Common myeloid progenitor, CD34-positive (primary cell): ENCODE measurements at regions not wholly inside any gene's neighbourhood (a gene's known extent, or its start where the extent isn't known, plus 50 kb on each side); places are given as distances from the start of the nearest gene placed in this dataset.
"Not testable (repeated sequence)": the region's sequence is repeated elsewhere in the genome, so short reads cannot be mapped to it uniquely, and the experiment has no call there.

ENCODE experiments used
- CTCF ChIA-PET: fragments of 350-600 bp; sonication (Branson Sonifier 250); formaldehyde crosslinking; loops from one replicate; lab custom pipeline; 2021; ENCODE audit warnings: antibody characterized with exemption; lab: Charles Lee
- POLR2A ChIA-PET: fragments of 350-600 bp; sonication (Branson Sonifier 250); formaldehyde crosslinking; loops from one replicate; lab custom pipeline; 2021; ENCODE audit warnings: antibody characterized with exemption; lab: Charles Lee
- DNase-seq, 3 donors: peaks; one replicate each; pipeline versions ENCODE4 v3.0.0 to v3.0.0-alpha.2; 2013
- H3K27ac ChIP-seq, 2 experiments: 1 replicate in 1 of 2; 2 replicates in 1 of 2; pipeline ENCODE4 v1.7.0; 2013; ENCODE audit warnings: inconsistent platforms in 2 of 2, low read length in 2 of 2, mild to moderate bottlenecking in 2 of 2, low read depth in 1 of 2, moderate library complexity in 1 of 2; ENCODE audit not compliant: severe bottlenecking in 2 of 2, insufficient read depth in 1 of 2, poor library complexity in 1 of 2
- H3K27me3 ChIP-seq, 5 experiments: replicated peaks in 2 of 5; 1 replicate in 3 of 5; 2 replicates in 2 of 5; pipeline versions ENCODE4 v1.6.1 to v1.7.0; 2013; ENCODE audit warnings: low read length in 4 of 5, mild to moderate bottlenecking in 2 of 5, moderate library complexity in 2 of 5, inconsistent platforms in 1 of 5; ENCODE audit not compliant: insufficient read depth in 5 of 5, control insufficient read depth in 4 of 5
- H3K36me3 ChIP-seq, 4 experiments: 1 replicate in 2 of 4; 2 replicates in 2 of 4; pipeline versions ENCODE4 v1.6.1 to v1.7.0; 2013; ENCODE audit warnings: low read length in 3 of 4, control low read depth in 1 of 4, mild to moderate bottlenecking in 1 of 4; ENCODE audit not compliant: control insufficient read depth in 4 of 4, insufficient read depth in 4 of 4
- H3K4me1 ChIP-seq, 4 experiments: 1 replicate in 3 of 4; 2 replicates in 1 of 4; pipeline versions ENCODE4 v1.6.1 to v1.7.1; 2013; ENCODE audit warnings: low read length in 3 of 4, mild to moderate bottlenecking in 3 of 4, control low read depth in 1 of 4, inconsistent platforms in 1 of 4, moderate library complexity in 1 of 4; ENCODE audit not compliant: control insufficient read depth in 4 of 4, insufficient read depth in 4 of 4; ENCODE audit errors: control extremely low read depth in 1 of 4
- H3K4me3 ChIP-seq, 7 experiments: 1 replicate in 4 of 7; 2 replicates in 3 of 7; pipeline versions ENCODE4 v1.5.1 to v1.7.0; 2013; ENCODE audit warnings: mild to moderate bottlenecking in 7 of 7, low read length in 6 of 7, moderate library complexity in 6 of 7, inconsistent platforms in 2 of 7, low read depth in 2 of 7, control low read depth in 1 of 7; ENCODE audit not compliant: insufficient read depth in 4 of 7, control insufficient read depth in 1 of 7; ENCODE audit errors: extremely low read depth in 1 of 7
- H3K9me3 ChIP-seq, 5 experiments: 1 replicate in 4 of 5; 2 replicates in 1 of 5; pipeline versions ENCODE4 v1.6.1 to v1.7.1; 2013; ENCODE audit warnings: low read length in 4 of 5, mild to moderate bottlenecking in 2 of 5, inconsistent platforms in 1 of 5, low read depth in 1 of 5, moderate library complexity in 1 of 5; ENCODE audit not compliant: control insufficient read depth in 4 of 5, insufficient read depth in 2 of 5; ENCODE audit errors: control extremely low read depth in 1 of 5
- WGBS: methylation state at CpG from one replicate; pipeline ENCODE4 v1.1.5; 2013; ENCODE audit not compliant: insufficient coverage; 5-methylcytosine and 5-hydroxymethylcytosine counted together

DNA sequence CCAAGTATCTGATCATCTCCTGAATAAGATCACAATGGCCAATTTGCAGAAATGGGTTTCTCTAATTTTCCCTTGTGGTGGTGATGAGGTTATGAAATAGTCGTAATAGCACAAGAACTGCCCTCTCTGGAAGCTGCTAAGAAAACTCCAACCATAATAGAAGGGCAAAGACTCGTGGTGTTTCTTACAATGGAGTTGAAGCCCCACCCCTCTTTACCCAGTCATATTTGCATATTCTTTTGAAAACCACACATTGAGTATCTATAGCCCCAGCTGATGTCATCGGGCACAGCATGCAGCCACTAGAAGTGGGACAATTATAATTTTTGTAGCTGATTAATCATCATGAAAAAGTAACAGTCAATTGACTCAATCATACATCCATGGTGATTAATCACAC lies 452.1 kb upstream of the POU3F2 start:
- H3K36me3 ChIP-seq = no peaks in the 10 kb centered on the region
- no CpG with 5 or more reads among the region's 3 CpGs for WGBS
- no peak overlapping the region for H3K27ac ChIP-seq
- no peaks in the 10 kb centered on the region for H3K27me3 ChIP-seq
- H3K9me3 ChIP-seq = no peaks in the 10 kb centered on the region
- ChIA-PET POLR2A (no interaction called here), CTCF (no interaction called here)
- DNase-seq = no peak
- no peaks in the 10 kb centered on the region for H3K4me1 ChIP-seq
- H3K4me3 ChIP-seq = no peak overlapping the region

DNA sequence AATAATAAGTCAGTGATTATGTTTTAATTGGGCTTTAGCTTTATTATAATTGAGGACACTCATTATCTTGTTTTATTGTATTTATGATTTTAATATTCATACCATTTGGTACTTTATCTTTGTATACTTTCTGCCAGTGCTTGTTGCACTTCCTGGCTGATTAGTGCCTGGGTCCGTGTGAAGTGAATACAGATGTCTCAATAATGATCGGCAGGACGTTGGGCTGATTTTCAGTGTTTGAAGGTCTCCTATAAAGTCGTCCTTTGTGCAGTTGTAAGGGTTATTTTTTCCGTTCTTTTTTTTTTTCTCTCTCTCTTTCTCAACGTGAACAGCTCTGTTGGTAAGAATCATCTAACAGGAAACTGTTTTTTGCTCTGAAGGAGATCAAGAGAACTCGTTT lies 450.0 kb upstream of the POU3F2 start:
- Histone ChIP-seq H3K36me3 (no peaks in the 10 kb centered on the region), H3K27ac (no peak overlapping the region), H3K9me3 (no peaks in the 10 kb centered on the region), H3K27me3 (no peaks in the 10 kb centered on the region), H3K4me3 (no peak overlapping the region), H3K4me1 (no peaks in the 10 kb centered on the region)
- CTCF ChIA-PET = interaction anchor here (1.5 kb wide), 1 partner anchor 70 kb away, joined by 3 read pairs; no protein-coding TSS in a partner anchor
- POLR2A ChIA-PET = no interaction called here
- 57% methylated on average over 2 of the region's 7 CpGs for WGBS
- DNase-seq = no peak

DNA sequence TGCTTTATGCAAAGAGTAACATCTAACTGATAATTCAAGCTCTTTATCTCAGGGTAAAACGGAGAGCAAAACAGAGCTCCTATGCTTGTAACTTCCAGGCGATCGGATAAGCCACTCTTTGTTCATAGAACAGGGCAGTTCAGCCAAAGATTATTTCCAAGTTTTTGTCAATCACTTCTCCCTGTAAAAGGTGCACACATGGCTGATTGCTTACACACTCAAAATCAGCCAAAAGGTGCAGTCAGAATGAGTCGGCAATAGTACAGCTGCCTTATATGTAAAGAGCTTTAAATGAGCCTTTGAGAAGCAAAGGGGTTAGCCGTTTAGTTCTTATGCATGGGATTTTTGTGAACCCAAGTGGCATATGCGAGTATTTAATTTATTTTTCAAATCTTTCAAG lies 449.6 kb upstream of the POU3F2 start:
- H3K27ac ChIP-seq = no peak overlapping the region
- H3K9me3 ChIP-seq = no peaks in the 10 kb centered on the region
- WGBS = 86% methylated on average over 6 of the region's 6 CpGs
- DNase-seq = no peak
- H3K4me1 ChIP-seq = no peaks in the 10 kb centered on the region
- no peaks in the 10 kb centered on the region for H3K36me3 ChIP-seq
- ChIA-PET CTCF (no interaction called here), POLR2A (no interaction called here)
- no peaks in the 10 kb centered on the region for H3K27me3 ChIP-seq
- H3K4me3 ChIP-seq = no peak overlapping the region

DNA sequence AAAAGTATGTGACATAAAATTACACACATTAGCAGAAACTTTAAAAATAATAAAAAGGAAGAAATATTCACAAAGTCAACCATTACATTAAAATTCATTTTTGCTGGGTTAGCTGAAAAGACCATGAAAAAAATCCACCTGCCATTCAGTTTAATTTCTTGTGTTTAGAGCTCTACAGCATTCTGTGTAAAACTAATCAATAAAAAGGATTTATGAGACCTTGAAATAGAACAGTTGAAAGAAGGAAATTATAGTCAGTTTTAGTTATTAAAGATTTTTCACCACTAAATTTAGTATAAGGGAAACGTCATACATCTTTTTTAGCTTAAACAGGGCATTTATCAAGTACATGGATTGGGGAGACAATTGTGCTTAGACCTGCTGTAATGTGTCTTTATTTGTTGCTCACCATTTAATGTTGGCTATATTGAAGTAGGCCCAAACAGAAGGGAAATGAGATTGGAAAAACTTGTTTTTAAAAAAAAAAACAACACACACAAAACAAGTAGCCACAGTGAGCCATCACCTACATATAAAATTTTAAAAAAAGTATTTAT lies 438.7 kb upstream of the POU3F2 start:
- DNase-seq = no peak
- H3K9me3 ChIP-seq = peaks cover 0 to 1% (median 0%) of the 10 kb centered on the region in 5 experiments
- H3K4me3 ChIP-seq = no peak overlapping the region
- ChIA-PET POLR2A (no interaction called here), CTCF (no interaction called here)
- no CpG with 5 or more reads among the region's 1 CpG for WGBS
- no peaks in the 10 kb centered on the region for H3K27me3 ChIP-seq
- H3K4me1 ChIP-seq = no peaks in the 10 kb centered on the region
- no peak overlapping the region for H3K27ac ChIP-seq
- H3K36me3 ChIP-seq = no peaks in the 10 kb centered on the region

DNA sequence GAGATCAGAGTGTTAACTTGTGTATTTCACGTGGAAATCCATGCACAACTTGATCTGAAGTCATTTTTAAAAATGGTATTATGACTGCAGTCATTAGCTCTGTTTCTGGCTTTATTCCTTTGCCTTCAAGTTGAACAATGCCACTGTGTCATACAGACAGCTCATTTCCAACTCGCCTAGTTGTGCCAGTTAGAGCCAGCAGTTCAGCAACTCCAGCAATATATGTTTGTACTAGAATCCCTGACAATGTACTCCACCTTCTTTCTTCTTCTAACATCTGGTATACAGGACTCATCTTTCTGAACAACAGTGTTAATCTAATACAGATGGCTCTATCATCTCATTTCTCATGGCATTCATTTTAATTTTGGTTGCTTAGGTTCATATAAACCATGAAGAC lies 418.3 kb upstream of the POU3F2 start:
- Histone ChIP-seq H3K27me3 (no peaks in the 10 kb centered on the region), H3K4me3 (no peak overlapping the region), H3K36me3 (no peaks in the 10 kb centered on the region), H3K9me3 (no peaks in the 10 kb centered on the region), H3K4me1 (no peaks in the 10 kb centered on the region), H3K27ac (no peak overlapping the region)
- DNase-seq = no peak
- POLR2A ChIA-PET = no interaction called here
- WGBS = no CpG with 5 or more reads among the region's 2 CpGs
- CTCF ChIA-PET = no interaction called here

DNA sequence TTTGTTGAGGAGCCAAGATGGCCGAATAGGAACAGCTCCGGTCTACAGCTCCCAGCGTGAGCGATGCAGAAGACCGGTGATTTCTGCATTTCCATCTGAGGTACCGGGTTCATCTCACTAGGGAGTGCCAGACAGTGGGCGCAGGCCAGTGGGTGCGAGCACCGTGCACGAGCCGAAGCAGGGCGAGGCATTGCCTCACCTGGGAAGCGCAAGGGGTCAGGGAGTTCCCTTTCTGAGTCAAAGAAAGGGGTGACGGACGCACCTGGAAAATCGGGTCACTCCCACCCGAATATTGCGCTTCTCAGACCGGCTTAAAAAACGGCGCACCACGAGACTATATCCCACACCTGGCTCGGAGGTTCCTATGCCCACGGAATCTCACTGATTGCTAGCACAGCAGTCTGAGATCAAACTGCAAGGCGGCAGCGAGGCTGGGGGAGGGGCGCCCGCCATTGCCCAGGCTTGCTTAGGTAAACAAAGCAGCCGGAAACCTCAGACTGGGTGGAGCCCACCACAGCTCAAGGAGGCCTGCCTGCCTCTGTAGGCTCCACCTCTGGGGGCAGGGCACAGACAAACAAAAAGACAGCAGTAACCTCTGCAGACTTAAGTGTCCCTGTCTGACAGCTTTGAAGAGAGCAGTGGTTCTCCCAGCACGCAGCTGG lies 417.7 kb upstream of the POU3F2 start:
- H3K36me3 ChIP-seq, DNase-seq, H3K27me3 ChIP-seq, CTCF ChIA-PET, POLR2A ChIA-PET, H3K27ac ChIP-seq, H3K4me1 ChIP-seq, H3K9me3 ChIP-seq, H3K4me3 ChIP-seq: not testable (repeated sequence)
- no CpG with 5 or more reads among the region's 30 CpGs for WGBS

DNA sequence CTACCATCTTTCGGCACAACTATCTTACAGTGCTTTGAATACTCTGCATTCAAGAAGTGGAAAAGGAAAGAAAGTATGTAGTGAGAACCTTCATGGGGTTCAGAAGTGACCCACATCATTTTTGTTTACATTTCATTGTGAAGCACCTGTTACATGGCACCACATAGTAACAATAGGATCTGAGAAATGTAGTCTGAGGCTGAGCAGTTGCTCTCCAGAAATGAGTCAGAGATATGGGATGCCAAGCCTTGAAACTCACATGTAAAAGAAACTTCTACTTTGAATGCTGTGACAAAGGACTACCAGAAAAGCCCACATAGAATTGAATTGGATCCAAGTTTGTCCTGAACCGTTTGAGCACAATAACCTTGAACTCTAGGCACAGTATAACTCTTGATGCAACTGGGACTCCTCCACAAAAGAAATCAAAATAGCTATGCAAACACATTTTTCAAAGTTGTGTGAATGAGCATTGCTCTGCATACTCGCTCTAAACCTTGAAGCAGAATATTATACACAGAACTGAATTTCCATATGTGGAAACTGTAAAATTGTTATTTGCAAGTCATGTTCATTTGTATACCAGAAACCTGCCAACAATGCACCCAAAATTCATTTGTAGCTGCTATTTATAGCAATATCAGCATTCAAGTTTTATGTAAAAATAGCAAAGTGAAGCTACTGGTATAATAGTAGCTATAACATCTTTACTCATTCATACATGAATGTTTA lies 400.9 kb upstream of the POU3F2 start:
- POLR2A ChIA-PET = no interaction called here

More for the DNA sequence above, 400.9 kb upstream of the POU3F2 start:
- Histone ChIP-seq H3K27me3 (no peaks in the 10 kb centered on the region), H3K4me3 (no peak overlapping the region), H3K36me3 (no peaks in the 10 kb centered on the region), H3K27ac (no peak overlapping the region), H3K4me1 (no peaks in the 10 kb centered on the region), H3K9me3 (no peaks in the 10 kb centered on the region)
- DNase-seq = no peak
- 86% methylated on average over 1 of the region's 3 CpGs for WGBS
- CTCF ChIA-PET = no interaction called here
